K562 (cell line): ENCODE measurements at regions not wholly inside any gene's neighbourhood (a gene's known extent, or its start where the extent isn't known, plus 50 kb on each side); places are given as distances from the start of the nearest gene placed in this dataset.

ENCODE experiments used
- ATAC-seq: fragments of 200-7000 bp; cut with Tn5 transposase; 3 replicates; pipeline ENCODE4 v1.9.1; 2020; ENCODE audit warnings: moderate library complexity
- BruUV-seq: library from RNA; stranded (reverse); fragments of 400-500 nt; replicated peaks from 2 replicates; lab custom pipeline; 2021; lab: Mats Ljungman, UMichigan
- CTCF ChIA-PET: fragments of 300-600 bp; formaldehyde crosslinking; extraction: SDS; loops from one replicate; lab custom pipeline; 2021; ENCODE audit warnings: low intra/inter-chr PET ratio; lab: Yijun Ruan, JAX
- POLR2A ChIA-PET: fragments of 300-600, 350-650 bp; sonication (Branson Sonifier 250); formaldehyde crosslinking; extraction: SDS; loops from one replicate; lab custom pipeline; 2021; ENCODE audit warnings: antibody characterized with exemption, inconsistent platforms; lab: Yijun Ruan, JAX
- DNase-seq, 4 experiments: peaks; one replicate each; pipeline versions ENCODE4 v3.0.0 to v3.0.0-alpha.2; 2011 to 2018; ENCODE audit warnings: low spot score in 3 of 4, mixed read lengths in 3 of 4; ENCODE audit errors: extremely low read depth in 1 of 4
- FAIRE-seq: peaks from 2 replicates; lab custom pipeline; 2011; peaks lifted over from hg19 to GRCh38; lab: Jason Lieb, UNC
- H2AFZ ChIP-seq: 2 replicates; pipeline ENCODE4 v1.6.0; 2011; ENCODE audit warnings: low read depth, low read length, control low read depth, inconsistent platforms
- H3K27ac ChIP-seq: fragments of 200-600 bp; 3 replicates; pipeline ENCODE4 v1.8.0; 2011; ENCODE audit warnings: low read depth, mild to moderate bottlenecking, control low read depth, inconsistent platforms, low read length, moderate library complexity, mixed read lengths; ENCODE audit errors: extremely low read depth
- H3K27me3 ChIP-seq, 2 experiments: fragments of 300-600 bp in 1 of 2; 2 replicates in 1 of 2; 3 replicates in 1 of 2; pipeline versions ENCODE4 v1.6.0 to v1.8.0; 2011; ENCODE audit warnings: inconsistent platforms in 2 of 2, low read length in 2 of 2, mild to moderate bottlenecking in 1 of 2, mixed read lengths in 1 of 2, moderate library complexity in 1 of 2; ENCODE audit not compliant: control insufficient read depth in 2 of 2, insufficient read depth in 2 of 2
- H3K36me3 ChIP-seq: fragments of 300-600 bp; 3 replicates; pipeline ENCODE4 v1.8.0; 2011; ENCODE audit warnings: mild to moderate bottlenecking, low read length, inconsistent platforms; ENCODE audit not compliant: control insufficient read depth, insufficient read depth
- H3K4me1 ChIP-seq, 2 experiments: fragments of 200-600 bp in 1 of 2; replicated peaks in 1 of 2; 2 replicates in 1 of 2; 3 replicates in 1 of 2; pipeline versions ENCODE4 v1.5.1 to v1.8.0; 2011; ENCODE audit warnings: inconsistent platforms in 2 of 2, low read length in 2 of 2, mild to moderate bottlenecking in 1 of 2, mixed read lengths in 1 of 2, moderate library complexity in 1 of 2; ENCODE audit not compliant: control insufficient read depth in 2 of 2, insufficient read depth in 2 of 2
- H3K4me2 ChIP-seq: 2 replicates; pipeline ENCODE4 v1.6.1; 2011; ENCODE audit warnings: low read length, control low read depth, inconsistent platforms, mixed read lengths; ENCODE audit not compliant: insufficient read depth
- H3K4me3 ChIP-seq: fragments of 200-600 bp; sonication (generic), shearing (Covaris generic); 2 replicates; pipeline ENCODE4 v1.5.1; 2016; ENCODE audit warnings: control low read depth, inconsistent platforms
- H3K79me2 ChIP-seq: fragments of 200-600 bp; 3 replicates; pipeline ENCODE4 v1.8.0; 2011; ENCODE audit warnings: low read length, inconsistent platforms; ENCODE audit not compliant: control insufficient read depth, insufficient read depth
- H3K9ac ChIP-seq, 2 experiments: 2 replicates each; pipeline versions ENCODE4 v1.6.0 to v1.6.1; 2011; ENCODE audit warnings: low read depth in 2 of 2, low read length in 2 of 2, control low read depth in 1 of 2, inconsistent platforms in 1 of 2, mild to moderate bottlenecking in 1 of 2, mixed read lengths in 1 of 2; ENCODE audit not compliant: insufficient read depth in 1 of 2
- H3K9me1 ChIP-seq: one replicate; pipeline ENCODE4 v1.6.0; 2011; ENCODE audit warnings: inconsistent platforms, mild to moderate bottlenecking, low read length, moderate library complexity; ENCODE audit not compliant: control insufficient read depth, insufficient read depth
- H3K9me3 ChIP-seq: replicated peaks from 2 replicates; pipeline ENCODE4 v1.5.1; 2011; ENCODE audit warnings: low read depth, low read length, inconsistent platforms; ENCODE audit not compliant: control insufficient read depth, insufficient read depth
- H4K20me1 ChIP-seq: replicated peaks from 2 replicates; pipeline ENCODE4 v1.6.1; 2011; ENCODE audit warnings: low read length, inconsistent platforms, mixed read lengths; ENCODE audit not compliant: control insufficient read depth, insufficient read depth
- ATF2 ChIP-seq: sonication (generic); formaldehyde crosslinking; IDR thresholded peaks from 2 replicates; pipeline ENCODE4 v1.8.1; 2022; ENCODE audit warnings: missing genetic modification reagents
- CHCHD3 ChIP-seq: fragments of 250-450 bp; sonication (Bioruptor Pico); IDR thresholded peaks from 2 replicates; pipeline ENCODE4 v2.1.2; 2022; ENCODE audit warnings: mild to moderate bottlenecking
- FOXP1 ChIP-seq: sonication (generic); formaldehyde crosslinking; IDR thresholded peaks from 2 replicates; pipeline ENCODE4 v1.8.0; 2022; ENCODE audit warnings: mild to moderate bottlenecking, missing genetic modification reagents
- MEIS2 ChIP-seq: fragments of 450-650 bp; IDR thresholded peaks from 2 replicates; pipeline ENCODE4 v1.6.1; 2014; ENCODE audit warnings: mild to moderate bottlenecking; ENCODE audit not compliant: partially characterized antibody
- SNIP1 ChIP-seq: fragments of 450-650 bp; IDR thresholded peaks from 2 replicates; pipeline ENCODE4 v1.7.1; 2017; ENCODE audit warnings: low read depth, mild to moderate bottlenecking
- TAL1 ChIP-seq: fragments of 450-650 bp; IDR thresholded peaks from 2 replicates; pipeline ENCODE4 v1.6.1; 2016; ENCODE audit warnings: mild to moderate bottlenecking
- TBL1XR1 ChIP-seq, 2 experiments: IDR thresholded peaks; 2 replicates each; pipeline ENCODE4 v1.6.1; 2012; ENCODE audit warnings: improper control_type of control experiment in 2 of 2, low read length in 2 of 2, mild to moderate bottlenecking in 1 of 2
- TEAD4 ChIP-seq, 2 experiments: sonication (generic) in 1 of 2; formaldehyde crosslinking in 1 of 2; IDR thresholded peaks; 2 replicates each; pipeline versions ENCODE4 v1.6.1 to v1.8.0; 2012 to 2022; ENCODE audit warnings: borderline replicate concordance in 1 of 2, inconsistent platforms in 1 of 2, low read length in 1 of 2, mild to moderate bottlenecking in 1 of 2, missing genetic modification reagents in 1 of 2
- ZNF184 ChIP-seq: sonication (generic); formaldehyde crosslinking; IDR thresholded peaks from 2 replicates; pipeline ENCODE4 v1.5.0; 2020; ENCODE audit warnings: missing genetic modification reagents
- ZNF224 ChIP-seq: sonication (generic); formaldehyde crosslinking; IDR thresholded peaks from 2 replicates; pipeline ENCODE4 v1.8.0; 2022; ENCODE audit warnings: mild to moderate bottlenecking, missing genetic modification reagents
- ZNF518B ChIP-seq: fragments of 250-450 bp; sonication (Bioruptor Pico); IDR thresholded peaks from 2 replicates; pipeline ENCODE4 v1.5.0; 2021; ENCODE audit warnings: mild to moderate bottlenecking, moderate library complexity
- ZNF79 ChIP-seq: fragments of 250-450 bp; sonication (Bioruptor Pico); IDR thresholded peaks from 2 replicates; pipeline ENCODE4 v1.4.0; 2020; ENCODE audit warnings: low read depth, mild to moderate bottlenecking, moderate library complexity
- WGBS: fragments of 100-300 bp; shearing (Covaris generic); methylation state at CpG from one replicate; pipeline ENCODE4 v1.1.6; 2016; ENCODE audit warnings: low coverage, mixed read lengths; ENCODE audit not compliant: insufficient coverage; ENCODE audit errors: missing lambda C conversion rate; 5-methylcytosine and 5-hydroxymethylcytosine counted together
- in situ Hi-C: fragments of 300-500 bp; cut with MboI; formaldehyde crosslinking; loops from 4 replicates; pipeline ENCODE4 v1.15.0; 2018; ENCODE audit warnings: inconsistent platforms, mixed read lengths
- intact Hi-C: fragments of 100-400 bp; cut with micrococcal nuclease; formaldehyde crosslinking; loops from 2 replicates; pipeline ENCODE4 v1.14.2; 2022

GRCh38 chr10:43734716-43735115, 86.0 kb upstream of the ZNF32 start:
- no peak overlapping the region for H2AFZ ChIP-seq
- H3K79me2 ChIP-seq = no peaks in the 10 kb centered on the region
- no peak overlapping the region for H3K4me2 ChIP-seq
- H3K27ac ChIP-seq = no peak overlapping the region
- H3K9me3 ChIP-seq = no peaks in the 10 kb centered on the region
- FAIRE-seq = no peak
- no peak for TF ChIP-seq ZNF184
- no peaks in the 10 kb centered on the region for H3K36me3 ChIP-seq
- H3K27me3 ChIP-seq = no peaks in the 10 kb centered on the region
- DNase-seq = no peak
- no peak for ATAC-seq
- ChIA-PET CTCF (interaction anchor here (0.6 kb wide), 1 partner anchor 13 kb away, joined by 3 read pairs; no protein-coding TSS in a partner anchor), POLR2A (interaction anchor here (0.9 kb wide), 1 partner anchor 41 kb away, joined by 3 read pairs; no protein-coding TSS in a partner anchor)
- H3K9me1 ChIP-seq = no peaks in the 10 kb centered on the region
- intact Hi-C loops (no loop called here), in situ Hi-C loops (no loop called here)
- BruUV-seq = no TSS peak
- H3K4me1 ChIP-seq = no peaks in the 10 kb centered on the region
- no peaks in the 10 kb centered on the region; the same call in 1 of the 2 replicates for H4K20me1 ChIP-seq
- H3K9ac ChIP-seq = no peak overlapping the region
- H3K4me3 ChIP-seq = no peak overlapping the region

GRCh38 chr10:43731486-43731885, 82.8 kb upstream of the ZNF32 start:
- Histone ChIP-seq H3K4me2 (no peak overlapping the region), H3K9me3 (no peaks in the 10 kb centered on the region), H2AFZ (no peak overlapping the region), H3K9me1 (no peaks in the 10 kb centered on the region), H4K20me1 (no peaks in the 10 kb centered on the region), H3K36me3 (no peaks in the 10 kb centered on the region), H3K27ac (no peak overlapping the region), H3K9ac (no peak overlapping the region), H3K79me2 (no peaks in the 10 kb centered on the region), H3K4me1 (peaks cover 0 to 9% of the 10 kb centered on the region in 2 experiments; a peak in 1 of 5 replicates), H3K27me3 (peaks cover 6 to 14% of the 10 kb centered on the region in 2 experiments; a peak in 3 of 5 replicates), H3K4me3 (no peak overlapping the region)
- ChIA-PET POLR2A (no interaction called here), CTCF (no interaction called here)
- DNase-seq (peak in 2 of 4 experiments; percentile 11 to 23), ATAC-seq (no peak), FAIRE-seq (no peak)
- in situ Hi-C loops (no loop called here), intact Hi-C loops (no loop called here)
- WGBS = 0% methylated on average over 3 of the region's 3 CpGs
- BruUV-seq = no TSS peak
- no peak for TF ChIP-seq ZNF79 (CRISPR knock-in tag)
- TF ChIP-seq CHCHD3 = no peak
- no peak for TF ChIP-seq SNIP1
- TF ChIP-seq ZNF184 = no peak
- peak; percentile 23; the same call in 1 of the 2 replicates for TF ChIP-seq TEAD4 (IDR thresholded peaks at IDR 0.05; ENCODE audit: low read length)
- no peak for TF ChIP-seq TEAD4 (CRISPR knock-in tag; IDR thresholded peaks at IDR 0.05; ENCODE audit: borderline replicate concordance)
- TF ChIP-seq MEIS2 = peak; percentile 53
- TF ChIP-seq TAL1 = peak; percentile 55
- no peak for TF ChIP-seq ATF2 (CRISPR knock-in tag)
- no peak for TF ChIP-seq ZNF224 (CRISPR knock-in tag)
- no peak for TF ChIP-seq FOXP1 (CRISPR knock-in tag)
- TF ChIP-seq ZNF518B (CRISPR knock-in tag) = no peak
- no peak for TF ChIP-seq TBL1XR1 (IDR thresholded peaks at IDR 0.05; ENCODE audit: low read length in 2 of 2)
